ENCODE measurements at regions not wholly inside any gene's neighbourhood (a gene's known extent, or its start where the extent isn't known, plus 50 kb on each side); places are given as distances from the start of the nearest gene placed in this dataset.

DNA sequence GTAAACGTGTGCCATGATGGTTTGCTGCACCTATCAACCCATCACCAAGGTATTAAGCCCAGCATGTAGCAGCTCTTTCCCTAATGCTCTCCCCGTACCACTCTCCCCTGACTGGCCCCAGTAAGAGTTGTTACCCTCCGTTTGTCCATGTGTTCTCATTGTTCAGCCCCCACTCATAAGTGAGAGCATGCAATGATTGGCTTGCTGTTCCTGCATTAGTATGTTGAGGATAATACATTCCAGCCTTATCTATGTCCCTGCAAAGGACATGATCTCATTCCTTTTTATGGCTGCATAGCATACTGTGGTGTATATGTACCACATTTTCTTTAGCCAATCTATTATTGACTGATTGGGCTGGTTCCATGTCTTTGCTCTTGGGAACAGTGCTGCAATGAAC, 1294.9 kb upstream of the CDH8 start:
- DNase-seq (ENCODE audit: extremely low spot score, insufficient read length, low read depth) (no peak), FAIRE-seq (no peak)

DNA sequence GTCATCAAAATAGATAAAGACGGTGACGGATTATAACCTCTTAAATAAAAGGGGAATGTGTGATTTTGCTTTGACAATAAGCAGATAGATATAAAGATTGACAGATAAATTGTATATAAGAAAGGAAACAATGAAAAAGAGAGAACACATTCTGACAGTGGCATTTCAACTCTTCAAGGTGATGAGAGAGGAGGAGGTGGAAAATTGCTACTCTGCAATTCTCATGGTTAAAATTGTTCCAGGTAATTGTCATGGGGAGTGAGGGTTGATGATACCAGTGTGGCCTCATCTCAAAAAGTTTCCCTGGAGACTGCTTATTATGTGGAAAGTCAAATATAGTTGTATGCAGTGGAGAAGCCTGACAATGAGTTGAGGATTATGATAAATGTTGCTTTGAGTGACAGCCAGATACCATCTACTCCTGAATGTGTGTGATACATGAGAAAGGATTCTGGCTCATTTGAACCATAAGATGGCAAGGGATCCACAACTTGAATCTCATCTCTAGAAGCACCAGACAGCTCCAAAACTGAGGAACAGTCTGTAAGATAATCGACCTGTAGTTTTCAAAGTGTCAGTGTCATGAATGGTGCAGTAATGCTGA, 1290.6 kb upstream of the CDH8 start:
- DNase-seq (ENCODE audit: extremely low spot score, insufficient read length, low read depth), result no peak
- FAIRE-seq, result no peak

DNA sequence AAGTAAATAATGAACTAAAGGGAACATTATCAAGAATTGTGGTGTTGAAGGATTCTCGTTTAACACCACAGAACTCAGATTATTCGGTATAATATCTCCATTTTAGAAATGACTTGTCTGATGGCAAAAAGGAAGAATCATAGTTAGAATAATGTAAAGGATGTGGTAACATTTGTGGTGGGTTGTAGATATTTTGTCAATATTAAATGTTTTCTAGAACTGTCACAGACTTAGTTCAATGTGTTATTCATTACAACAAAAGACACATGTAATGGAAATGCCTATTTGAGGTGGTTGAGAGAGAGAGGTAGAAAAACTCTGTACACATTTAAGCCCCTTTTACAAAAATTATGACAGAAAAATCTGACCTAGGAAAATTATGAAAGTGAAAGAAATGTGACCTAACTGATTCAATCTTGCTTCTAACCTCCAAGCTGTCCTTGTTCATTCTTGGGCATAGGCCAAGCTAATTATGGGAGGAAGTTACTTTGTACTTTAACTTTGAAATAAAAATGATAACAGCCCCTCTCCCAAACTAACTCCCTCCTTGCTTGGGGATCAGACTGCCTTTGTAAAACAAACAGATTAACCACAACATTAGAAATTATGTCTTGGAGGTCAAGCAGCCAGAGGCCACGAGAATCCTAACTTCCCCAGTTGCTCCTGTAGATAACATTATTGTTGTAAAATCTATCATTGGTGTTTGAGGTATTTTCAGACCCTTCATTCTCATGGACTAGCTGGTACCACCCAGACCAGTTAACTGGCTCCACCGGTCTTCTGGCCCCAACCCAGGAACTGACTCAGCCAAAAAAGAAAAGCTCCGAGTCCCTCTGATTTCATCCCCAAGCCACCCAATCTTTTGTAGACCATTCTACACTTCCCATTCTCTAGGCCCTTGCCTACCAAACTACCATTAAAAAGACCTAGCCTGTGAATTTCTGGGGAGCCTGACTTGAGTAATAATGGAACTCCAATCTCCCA, 1287.8 kb upstream of the CDH8 start:
- no peak for DNase-seq (ENCODE audit: extremely low spot score, insufficient read length, low read depth)
- no peak for FAIRE-seq

DNA sequence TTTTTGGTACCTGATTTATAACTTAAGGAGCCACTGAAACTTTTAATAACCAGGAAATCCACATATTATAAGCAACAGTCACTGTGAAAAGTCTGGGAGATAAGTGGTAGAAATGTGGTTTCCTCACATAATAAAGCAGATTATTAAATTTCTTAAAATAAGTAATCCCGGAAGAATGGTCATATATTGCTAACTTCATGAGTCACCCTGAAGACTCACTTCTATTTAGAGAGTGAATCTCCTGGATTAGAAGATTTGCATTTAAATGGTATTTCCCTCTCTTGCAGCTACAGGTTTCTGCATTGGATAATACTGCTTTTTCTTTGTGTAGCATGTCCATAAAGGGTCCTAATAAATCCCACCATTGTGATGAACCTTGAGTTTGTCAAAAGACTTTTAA, 1286.8 kb upstream of the CDH8 start:
- DNase-seq (ENCODE audit: extremely low spot score, insufficient read length, low read depth), result no peak
- FAIRE-seq, result no peak

DNA sequence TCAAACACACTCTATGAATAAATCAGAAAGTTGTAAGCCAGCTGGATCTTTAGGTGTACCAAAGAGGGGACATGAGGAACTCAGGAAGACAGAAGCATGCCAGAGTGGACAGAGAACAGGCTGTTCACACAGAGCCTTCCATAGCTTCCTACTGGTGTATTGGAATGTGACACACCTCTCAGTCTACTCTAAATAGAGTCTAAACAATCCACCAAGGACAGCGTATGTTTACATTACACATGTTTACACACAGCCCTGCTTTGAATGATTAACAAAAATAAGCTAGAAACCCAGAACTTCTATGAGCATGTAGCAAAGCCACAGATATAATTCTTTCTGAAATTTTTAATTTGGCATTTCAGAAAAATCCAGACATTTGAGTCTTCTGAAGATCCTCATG, 1279.0 kb upstream of the CDH8 start:
- DNase-seq (ENCODE audit: extremely low spot score, insufficient read length, low read depth), result no peak
- FAIRE-seq, result no peak

DNA sequence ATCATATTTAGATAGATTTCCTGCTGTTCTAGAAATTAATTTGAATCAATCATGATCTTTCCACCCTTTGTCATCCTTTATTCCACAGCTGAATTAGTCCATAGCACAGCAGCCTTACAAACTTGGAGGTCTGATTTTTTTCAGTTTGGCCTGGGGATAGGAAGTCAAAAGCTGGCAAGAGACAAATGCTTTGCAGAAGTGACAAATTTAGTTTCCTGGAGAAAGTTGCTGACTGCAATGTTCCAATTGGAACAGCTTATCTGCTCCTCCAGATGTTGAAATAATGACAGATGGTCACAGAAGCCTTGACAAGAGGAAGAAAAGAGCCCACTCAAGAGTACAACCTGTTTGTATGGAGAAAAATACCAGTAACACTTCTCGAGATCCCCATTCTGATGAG, 1276.1 kb upstream of the CDH8 start:
- no peak for FAIRE-seq
- no peak for DNase-seq (ENCODE audit: extremely low spot score, insufficient read length, low read depth)

DNA sequence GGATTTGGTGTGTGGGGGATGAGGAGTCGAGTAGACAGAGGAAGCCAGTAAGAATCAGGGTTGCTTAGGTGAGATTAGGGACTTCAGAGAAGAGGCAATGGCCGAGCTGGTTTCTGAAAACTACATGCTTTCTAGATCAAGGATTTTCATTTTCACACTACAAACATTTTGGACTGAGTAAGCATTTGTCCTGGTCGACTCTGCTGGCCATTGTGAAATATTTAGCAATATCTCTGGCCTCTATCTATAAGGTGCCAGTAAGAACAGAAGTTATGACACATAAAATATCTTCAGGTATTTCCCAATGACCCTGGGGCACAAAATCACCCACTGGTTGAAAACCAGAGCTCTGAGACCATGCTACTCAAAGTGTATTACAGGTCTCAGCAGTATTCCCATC, 1275.1 kb upstream of the CDH8 start:
- FAIRE-seq (no peak), DNase-seq (ENCODE audit: extremely low spot score, insufficient read length, low read depth) (no peak)

DNA sequence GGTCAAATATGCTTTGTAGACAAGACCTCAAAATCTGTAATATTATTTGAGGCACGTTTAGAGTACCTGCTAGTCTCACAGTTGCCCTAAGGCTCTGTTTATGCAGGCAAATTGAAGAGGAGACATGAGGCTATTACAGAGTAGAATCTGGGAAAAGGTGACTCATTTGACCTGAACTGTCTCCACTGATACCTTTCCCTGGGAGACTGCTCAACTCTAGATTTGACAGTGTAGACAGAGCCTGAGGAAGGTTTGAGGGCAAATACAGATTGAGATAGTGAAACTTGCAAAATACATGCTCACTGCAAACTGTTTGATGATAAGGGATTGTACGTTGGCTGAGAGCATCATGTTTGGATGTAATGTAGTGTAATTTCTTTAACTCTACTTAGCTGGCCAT, 1266.6 kb upstream of the CDH8 start:
- DNase-seq (ENCODE audit: extremely low spot score, insufficient read length, low read depth) (no peak), FAIRE-seq (no peak)

DNA sequence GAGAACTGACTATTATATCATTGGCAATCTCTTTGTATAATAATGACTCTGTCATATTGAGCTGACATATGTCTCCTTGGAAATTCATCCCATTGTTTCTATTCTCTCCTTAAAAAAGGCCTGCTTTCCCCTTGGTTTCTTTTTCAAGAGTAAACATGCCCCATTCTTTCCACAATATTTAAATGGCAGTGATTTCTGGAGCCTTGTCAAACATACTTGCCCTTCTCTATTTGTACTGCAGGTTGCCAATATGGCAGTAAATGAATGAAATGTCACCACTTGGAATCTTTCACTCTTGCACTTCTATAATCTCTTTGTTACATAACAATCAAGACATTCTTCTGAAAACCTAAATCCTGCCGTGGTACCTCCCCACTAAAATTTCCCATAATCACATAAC, 1265.1 kb upstream of the CDH8 start:
- DNase-seq (ENCODE audit: extremely low spot score, insufficient read length, low read depth), result no peak
- no peak for FAIRE-seq

DNA sequence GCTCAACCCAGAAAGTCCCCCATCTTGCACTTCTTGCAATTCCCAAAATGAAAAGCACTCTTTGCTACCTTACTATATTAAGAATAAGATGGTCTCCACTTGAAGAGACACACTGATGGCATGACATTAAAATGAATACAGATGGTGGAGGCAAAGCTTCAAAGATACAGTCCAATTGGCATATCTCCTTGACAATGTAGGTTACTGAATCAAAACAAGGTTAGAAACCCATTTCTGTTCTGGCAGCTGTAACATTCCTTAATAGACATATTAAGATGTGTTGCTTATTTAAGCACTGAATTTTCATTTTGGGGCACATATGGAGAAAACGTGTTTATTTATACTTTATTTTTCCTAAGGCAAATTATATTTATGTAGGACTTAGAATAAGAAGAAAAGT, 1262.8 kb upstream of the CDH8 start:
- DNase-seq (ENCODE audit: extremely low spot score, insufficient read length, low read depth) (no peak), FAIRE-seq (no peak)

DNA sequence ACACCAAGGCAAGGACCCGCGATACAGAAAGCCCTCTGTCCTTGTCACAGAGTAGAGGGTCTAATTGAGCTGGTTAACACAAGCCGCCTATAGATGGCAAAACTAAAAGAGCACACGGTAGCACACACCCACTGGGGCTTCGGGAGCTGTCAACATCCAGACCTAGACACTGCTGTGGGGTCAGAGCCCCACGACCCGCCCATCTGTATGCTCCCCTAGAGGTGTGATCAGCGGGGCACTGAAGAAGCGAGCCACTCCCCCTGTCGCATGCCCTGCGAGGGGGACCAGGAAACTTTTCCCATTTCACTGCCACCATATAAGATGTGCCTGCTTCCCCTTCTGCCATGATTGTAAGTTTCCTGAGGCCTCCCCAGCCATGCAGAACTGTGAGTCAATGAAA, 1255.8 kb upstream of the CDH8 start:
- no peak for FAIRE-seq

DNA sequence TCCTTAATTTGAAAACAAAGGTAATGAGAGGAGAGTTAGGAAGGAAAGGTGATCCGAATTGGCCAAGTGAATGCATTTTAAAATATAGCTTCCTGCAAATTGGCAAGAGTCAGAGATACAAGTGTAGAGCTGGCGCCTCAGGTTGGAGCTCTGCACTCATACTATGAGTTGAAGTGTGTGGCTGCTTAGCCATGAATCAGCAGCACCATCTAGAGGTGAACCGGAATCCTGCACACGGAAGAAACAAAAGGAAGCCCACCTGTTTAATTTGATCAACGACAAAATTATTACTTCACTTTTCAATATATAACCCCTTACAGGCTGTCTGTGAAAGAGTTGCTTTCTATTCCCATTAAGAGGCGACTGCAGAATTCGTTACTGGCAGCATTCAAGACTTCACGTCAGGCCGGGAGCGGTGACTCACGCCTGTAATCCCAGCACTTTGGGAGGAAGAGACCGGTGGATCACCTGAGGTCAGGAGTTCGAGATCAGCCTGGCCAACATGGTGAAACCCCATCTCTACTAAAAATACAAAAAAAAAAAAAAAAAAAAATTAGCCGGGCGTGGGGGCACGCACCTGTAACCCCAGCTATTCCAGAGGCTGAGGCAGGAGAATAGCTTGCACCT, 1253.7 kb upstream of the CDH8 start:
- DNase-seq (ENCODE audit: extremely low spot score, insufficient read length, low read depth) (no peak), FAIRE-seq (no peak)

More for the DNA sequence above, 1255.8 kb upstream of the CDH8 start:
- DNase-seq (ENCODE audit: extremely low spot score, insufficient read length, low read depth), result no peak

DNA sequence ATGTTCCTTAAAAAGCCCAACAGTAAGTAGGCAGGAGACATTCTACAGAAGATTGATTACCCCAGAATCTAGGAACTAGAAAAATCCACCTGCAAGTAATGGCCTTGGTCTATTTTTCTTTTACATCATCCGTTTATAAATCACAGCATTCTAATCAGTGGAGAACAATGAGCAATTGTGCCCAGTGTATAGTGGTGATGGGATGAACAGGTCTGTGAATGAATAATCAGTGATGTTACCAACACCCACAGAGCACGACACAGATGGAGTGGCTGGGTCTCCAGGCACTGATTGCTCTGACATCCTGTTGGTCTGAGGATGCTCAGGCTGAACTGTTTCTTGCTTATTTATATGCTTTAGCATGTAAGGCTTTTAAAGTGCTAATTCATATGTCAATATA, 1251.2 kb upstream of the CDH8 start:
- FAIRE-seq, result no peak
- DNase-seq (ENCODE audit: extremely low spot score, insufficient read length, low read depth), result no peak

DNA sequence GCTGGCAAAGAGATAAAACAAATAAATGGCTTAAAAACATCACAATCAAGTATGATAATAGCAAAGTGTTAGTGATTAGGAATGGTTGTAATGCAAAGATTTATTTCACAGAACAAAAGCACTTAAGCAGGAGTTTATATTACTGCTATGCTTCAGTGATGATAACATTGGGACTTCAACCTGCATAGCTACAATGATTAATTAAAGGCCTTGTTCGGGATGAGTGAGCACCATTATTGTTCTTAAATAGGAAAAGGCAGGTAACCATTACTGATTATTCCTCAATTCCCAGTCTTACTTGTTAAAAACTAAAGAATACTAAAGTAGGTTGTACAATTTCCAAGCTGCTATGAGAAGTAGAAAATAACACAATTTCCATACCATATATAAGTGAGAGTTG, 1247.5 kb upstream of the CDH8 start:
- DNase-seq (ENCODE audit: extremely low spot score, insufficient read length, low read depth) (no peak), FAIRE-seq (no peak)

DNA sequence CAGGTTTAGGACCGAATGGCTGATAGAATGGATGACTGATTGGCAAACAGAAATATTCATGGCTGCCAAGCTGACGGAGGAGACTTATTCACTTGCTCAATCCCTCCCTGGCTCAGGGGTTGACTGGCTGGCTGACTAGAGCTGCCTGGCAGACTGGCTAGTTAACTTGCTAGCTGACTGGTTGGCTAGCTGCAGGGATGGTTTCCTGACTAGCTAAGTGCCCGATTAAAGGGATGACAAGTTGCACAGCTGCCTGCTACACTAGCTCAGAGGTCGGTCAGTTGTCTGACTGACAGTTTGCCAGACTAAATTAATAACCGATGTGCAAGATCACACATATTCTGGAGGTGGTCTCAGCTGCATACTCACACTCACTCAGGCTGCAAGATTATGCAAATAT, 1208.4 kb upstream of the CDH8 start:
- no peak for FAIRE-seq

DNA sequence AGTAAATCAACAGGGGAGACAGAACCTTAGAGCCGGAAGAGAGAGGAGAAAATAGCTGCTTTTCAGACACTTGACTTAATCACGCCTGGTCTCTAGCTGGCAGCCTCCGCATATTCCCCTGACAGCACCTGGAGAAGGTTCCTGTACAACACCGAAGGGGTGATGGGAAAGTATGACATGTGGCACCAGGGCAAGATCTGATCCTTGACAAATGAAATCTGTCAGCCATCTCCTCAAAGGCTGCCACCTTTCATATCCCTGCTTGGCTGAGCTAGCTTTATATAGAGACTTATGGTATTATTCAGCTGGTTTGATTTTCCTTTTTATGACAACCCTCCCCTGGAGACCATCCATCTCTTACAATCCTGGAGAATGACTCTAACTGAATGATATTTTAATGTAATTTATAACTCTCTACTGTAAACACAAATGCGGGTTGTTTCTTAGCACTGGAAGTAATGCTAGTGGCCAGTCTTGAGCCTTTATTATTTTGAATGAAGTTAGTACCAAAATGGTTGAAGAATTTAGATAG, 1205.3 kb upstream of the CDH8 start:
- FAIRE-seq (no peak), DNase-seq (ENCODE audit: extremely low spot score, insufficient read length, low read depth) (no peak)

More for the DNA sequence above, 1208.4 kb upstream of the CDH8 start:
- DNase-seq (ENCODE audit: extremely low spot score, insufficient read length, low read depth), result no peak

DNA sequence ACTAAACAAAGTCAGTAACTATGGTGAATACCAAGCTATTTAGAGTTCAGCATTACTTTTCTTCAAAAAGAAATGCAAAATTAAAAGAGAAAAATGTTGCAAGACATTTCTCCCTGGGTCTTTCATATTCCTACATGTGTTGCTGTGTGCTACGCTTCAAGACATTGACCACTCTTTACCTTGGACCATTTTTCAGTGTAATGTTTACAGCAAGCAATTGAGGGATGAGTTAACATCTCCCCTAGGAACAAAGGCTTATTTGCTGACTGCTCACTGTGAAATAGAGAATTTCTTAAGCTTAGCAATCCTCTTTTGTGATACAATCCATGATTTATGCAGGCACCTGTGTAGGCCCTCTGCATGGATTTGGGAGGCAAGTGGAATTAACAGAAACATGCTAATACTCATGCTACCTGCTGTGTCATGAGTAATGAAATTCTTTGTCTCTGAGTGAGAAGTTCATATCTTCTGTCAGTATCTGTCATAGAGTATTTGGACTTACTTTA, 1202.9 kb upstream of the CDH8 start:
- FAIRE-seq (no peak), DNase-seq (ENCODE audit: extremely low spot score, insufficient read length, low read depth) (no peak)

DNA sequence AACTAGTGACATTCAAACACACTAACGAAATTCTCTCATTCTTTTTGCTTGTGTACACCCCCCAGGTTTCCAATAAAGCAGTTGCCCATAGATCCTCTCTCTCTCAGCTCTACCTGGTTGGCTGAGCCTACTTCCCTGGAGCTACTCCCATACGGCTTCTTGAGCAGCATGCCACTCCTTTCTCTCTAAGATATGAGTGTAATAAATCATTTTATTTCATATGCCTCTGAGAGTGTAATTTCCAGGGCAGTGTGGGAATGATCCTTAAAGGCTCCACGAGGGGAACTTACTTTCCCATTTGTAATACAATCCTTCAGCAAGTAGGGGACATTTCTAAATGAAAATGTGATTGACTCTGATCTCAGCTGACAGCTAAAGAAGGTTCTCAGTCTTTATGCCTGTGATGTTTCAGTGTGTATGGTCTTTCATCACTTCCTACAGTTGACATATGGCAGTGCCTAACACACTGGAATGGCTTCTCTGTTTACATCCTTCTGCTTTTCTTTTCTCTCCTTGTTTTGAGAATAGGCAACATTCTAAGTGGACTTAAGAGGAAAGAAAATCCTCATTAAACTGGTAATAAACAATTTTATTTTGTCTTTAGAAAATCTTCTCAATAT, 1194.3 kb upstream of the CDH8 start:
- DNase-seq (ENCODE audit: extremely low spot score, insufficient read length, low read depth) (no peak), FAIRE-seq (no peak)

DNA sequence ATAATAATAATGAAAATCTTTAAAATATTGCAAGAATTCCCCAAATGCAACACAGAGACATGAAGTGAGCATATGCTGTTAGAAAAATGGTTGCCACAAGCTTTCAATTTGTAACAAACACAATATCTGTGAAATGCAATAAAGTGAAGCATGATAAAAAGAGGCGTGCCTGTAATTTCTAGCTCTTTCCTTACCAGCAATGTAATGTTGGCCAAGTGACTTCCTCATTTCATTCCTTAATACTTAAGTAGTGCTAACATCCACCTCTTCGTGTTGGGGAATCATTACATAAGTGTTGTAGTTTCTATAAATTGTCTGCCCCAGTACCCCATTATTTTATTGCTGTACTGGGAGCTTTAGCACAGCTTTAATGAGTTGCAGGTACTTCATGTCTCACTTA, 1192.0 kb upstream of the CDH8 start:
- DNase-seq (ENCODE audit: extremely low spot score, insufficient read length, low read depth), result no peak
- no peak for FAIRE-seq

DNA sequence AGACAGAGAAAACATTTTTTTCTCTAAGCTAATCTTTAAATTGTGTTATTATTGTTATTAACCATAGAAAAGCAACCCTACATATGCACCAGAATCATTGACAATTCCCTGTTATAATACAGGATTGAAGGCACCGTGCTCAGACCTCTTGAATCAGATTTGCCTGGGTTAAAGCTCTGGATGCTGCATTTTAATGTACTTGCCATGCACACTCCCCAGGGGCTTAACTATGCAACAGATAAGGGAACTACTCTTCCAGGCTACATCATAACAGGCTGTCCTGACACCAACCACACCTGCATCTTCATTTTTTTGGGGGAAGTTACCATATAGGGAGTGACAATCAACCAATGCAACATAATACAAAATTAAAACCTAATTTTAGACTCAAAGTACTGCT, 1187.6 kb upstream of the CDH8 start:
- FAIRE-seq (no peak), DNase-seq (ENCODE audit: extremely low spot score, insufficient read length, low read depth) (no peak)
